K562 (cell line): ENCODE measurements at regions not wholly inside any gene's neighbourhood (a gene's known extent, or its start where the extent isn't known, plus 50 kb on each side); places are given as distances from the start of the nearest gene placed in this dataset.

Experiments used
- ATAC-seq: fragments of 200-7000 bp; cut with Tn5 transposase; 3 replicates; pipeline ENCODE4 v1.9.1; 2020; ENCODE audit warnings: moderate library complexity
- BruUV-seq: library from RNA; stranded (reverse); fragments of 400-500 nt; replicated peaks from 2 replicates; lab custom pipeline; 2021; lab: Mats Ljungman, UMichigan
- CTCF ChIA-PET: fragments of 300-600 bp; formaldehyde crosslinking; extraction: SDS; loops from one replicate; lab custom pipeline; 2021; ENCODE audit warnings: low intra/inter-chr PET ratio; lab: Yijun Ruan, JAX
- POLR2A ChIA-PET: fragments of 300-600, 350-650 bp; sonication (Branson Sonifier 250); formaldehyde crosslinking; extraction: SDS; loops from one replicate; lab custom pipeline; 2021; ENCODE audit warnings: antibody characterized with exemption, inconsistent platforms; lab: Yijun Ruan, JAX
- DNase-seq, 4 experiments: peaks; one replicate each; pipeline versions ENCODE4 v3.0.0 to v3.0.0-alpha.2; 2011 to 2018; ENCODE audit warnings: low spot score in 3 of 4, mixed read lengths in 3 of 4; ENCODE audit errors: extremely low read depth in 1 of 4
- FAIRE-seq: peaks from 2 replicates; lab custom pipeline; 2011; peaks lifted over from hg19 to GRCh38; lab: Jason Lieb, UNC
- H2AFZ ChIP-seq: 2 replicates; pipeline ENCODE4 v1.6.0; 2011; ENCODE audit warnings: low read depth, low read length, control low read depth, inconsistent platforms
- H3K27ac ChIP-seq: fragments of 200-600 bp; 3 replicates; pipeline ENCODE4 v1.8.0; 2011; ENCODE audit warnings: low read depth, mild to moderate bottlenecking, control low read depth, inconsistent platforms, low read length, moderate library complexity, mixed read lengths; ENCODE audit errors: extremely low read depth
- H3K27me3 ChIP-seq, 2 experiments: fragments of 300-600 bp in 1 of 2; 2 replicates in 1 of 2; 3 replicates in 1 of 2; pipeline versions ENCODE4 v1.6.0 to v1.8.0; 2011; ENCODE audit warnings: inconsistent platforms in 2 of 2, low read length in 2 of 2, mild to moderate bottlenecking in 1 of 2, mixed read lengths in 1 of 2, moderate library complexity in 1 of 2; ENCODE audit not compliant: control insufficient read depth in 2 of 2, insufficient read depth in 2 of 2
- H3K36me3 ChIP-seq: fragments of 300-600 bp; 3 replicates; pipeline ENCODE4 v1.8.0; 2011; ENCODE audit warnings: mild to moderate bottlenecking, low read length, inconsistent platforms; ENCODE audit not compliant: control insufficient read depth, insufficient read depth
- H3K4me1 ChIP-seq, 2 experiments: fragments of 200-600 bp in 1 of 2; replicated peaks in 1 of 2; 2 replicates in 1 of 2; 3 replicates in 1 of 2; pipeline versions ENCODE4 v1.5.1 to v1.8.0; 2011; ENCODE audit warnings: inconsistent platforms in 2 of 2, low read length in 2 of 2, mild to moderate bottlenecking in 1 of 2, mixed read lengths in 1 of 2, moderate library complexity in 1 of 2; ENCODE audit not compliant: control insufficient read depth in 2 of 2, insufficient read depth in 2 of 2
- H3K4me2 ChIP-seq: 2 replicates; pipeline ENCODE4 v1.6.1; 2011; ENCODE audit warnings: low read length, control low read depth, inconsistent platforms, mixed read lengths; ENCODE audit not compliant: insufficient read depth
- H3K4me3 ChIP-seq: fragments of 200-600 bp; sonication (generic), shearing (Covaris generic); 2 replicates; pipeline ENCODE4 v1.5.1; 2016; ENCODE audit warnings: control low read depth, inconsistent platforms
- H3K79me2 ChIP-seq: fragments of 200-600 bp; 3 replicates; pipeline ENCODE4 v1.8.0; 2011; ENCODE audit warnings: low read length, inconsistent platforms; ENCODE audit not compliant: control insufficient read depth, insufficient read depth
- H3K9ac ChIP-seq, 2 experiments: 2 replicates each; pipeline versions ENCODE4 v1.6.0 to v1.6.1; 2011; ENCODE audit warnings: low read depth in 2 of 2, low read length in 2 of 2, control low read depth in 1 of 2, inconsistent platforms in 1 of 2, mild to moderate bottlenecking in 1 of 2, mixed read lengths in 1 of 2; ENCODE audit not compliant: insufficient read depth in 1 of 2
- H3K9me1 ChIP-seq: one replicate; pipeline ENCODE4 v1.6.0; 2011; ENCODE audit warnings: inconsistent platforms, mild to moderate bottlenecking, low read length, moderate library complexity; ENCODE audit not compliant: control insufficient read depth, insufficient read depth
- H3K9me3 ChIP-seq: replicated peaks from 2 replicates; pipeline ENCODE4 v1.5.1; 2011; ENCODE audit warnings: low read depth, low read length, inconsistent platforms; ENCODE audit not compliant: control insufficient read depth, insufficient read depth
- H4K20me1 ChIP-seq: replicated peaks from 2 replicates; pipeline ENCODE4 v1.6.1; 2011; ENCODE audit warnings: low read length, inconsistent platforms, mixed read lengths; ENCODE audit not compliant: control insufficient read depth, insufficient read depth
- GTF2E2 ChIP-seq: fragments of 200-800 bp; sonication (Bioruptor generic); IDR thresholded peaks from 2 replicates; pipeline ENCODE4 v1.6.1; 2016; ENCODE audit warnings: missing genetic modification characterization, missing compliant biosample characterization
- RBM15 ChIP-seq: fragments of 200-400 bp; formaldehyde crosslinking; IDR thresholded peaks from 2 replicates; pipeline ENCODE4 v1.6.1; 2018; ENCODE audit warnings: mild to moderate bottlenecking, low read length, moderate library complexity; ENCODE audit not compliant: insufficient read depth
- SMARCA4 ChIP-seq: fragments of 450-650 bp; IDR thresholded peaks from 2 replicates; pipeline ENCODE4 v1.6.1; 2016
- WGBS: fragments of 100-300 bp; shearing (Covaris generic); methylation state at CpG from one replicate; pipeline ENCODE4 v1.1.6; 2016; ENCODE audit warnings: low coverage, mixed read lengths; ENCODE audit not compliant: insufficient coverage; ENCODE audit errors: missing lambda C conversion rate; 5-methylcytosine and 5-hydroxymethylcytosine counted together
- in situ Hi-C: fragments of 300-500 bp; cut with MboI; formaldehyde crosslinking; loops from 4 replicates; pipeline ENCODE4 v1.15.0; 2018; ENCODE audit warnings: inconsistent platforms, mixed read lengths
- intact Hi-C: fragments of 100-400 bp; cut with micrococcal nuclease; formaldehyde crosslinking; loops from 2 replicates; pipeline ENCODE4 v1.14.2; 2022
- TF ChIP-seq, protein P1 (sequence below), 2 experiments: IDR thresholded peaks; 2 replicates each; pipeline ENCODE4 v1.6.1; 2011; ENCODE audit warnings: borderline replicate concordance in 1 of 2, control low read depth in 1 of 2, low read depth in 1 of 2, low read length in 1 of 2, mild to moderate bottlenecking in 1 of 2, mixed read lengths in 1 of 2, moderate library complexity in 1 of 2; ENCODE audit not compliant: insufficient read depth in 1 of 2, insufficient read length in 1 of 2, poor library complexity in 1 of 2, severe bottlenecking in 1 of 2; ENCODE audit errors: extremely low read depth in 1 of 2

DNA sequence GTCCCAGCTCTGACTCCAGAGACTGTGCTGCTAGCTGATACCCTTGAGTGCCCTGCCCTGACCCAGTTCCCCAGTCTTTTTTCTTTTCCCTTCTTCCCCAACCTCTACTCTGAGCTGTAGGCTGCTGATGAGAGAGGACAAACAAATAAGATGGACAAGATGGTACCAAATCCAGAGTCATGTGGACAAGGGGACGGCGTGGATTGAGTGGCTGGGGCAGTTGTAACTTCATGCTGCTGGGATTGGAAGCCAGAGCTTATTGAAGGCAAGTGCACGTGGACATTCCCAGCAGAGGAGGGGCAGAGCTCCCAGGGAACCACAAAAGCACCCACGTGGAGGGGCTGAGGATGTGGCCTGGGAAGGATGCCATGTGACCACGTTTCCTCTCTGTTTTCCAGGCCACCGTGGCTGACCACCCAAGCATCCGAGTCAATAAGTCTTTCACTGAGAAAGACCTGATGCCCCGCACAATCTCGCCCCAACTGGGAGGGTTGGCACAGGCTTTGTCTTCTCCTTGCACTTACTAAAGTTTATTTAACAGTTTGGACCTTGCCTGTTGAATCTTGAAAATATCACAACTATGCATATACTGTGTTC is 323.3 kb upstream of the ZNF507 start:
- in situ Hi-C loops: no loop called here
- Histone ChIP-seq H3K9me1 (peaks cover 3% of the 10 kb centered on the region), H3K4me3 (no peak overlapping the region), H3K36me3 (no peaks in the 10 kb centered on the region)
- CTCF ChIA-PET: no interaction called here
- WGBS: 0% methylated on average over 7 of the region's 9 CpGs
- TF ChIP-seq RBM15: no peak
- TF ChIP-seq GTF2E2: no peak
- TF ChIP-seq SMARCA4: no peak
- TF ChIP-seq, protein P1, sequence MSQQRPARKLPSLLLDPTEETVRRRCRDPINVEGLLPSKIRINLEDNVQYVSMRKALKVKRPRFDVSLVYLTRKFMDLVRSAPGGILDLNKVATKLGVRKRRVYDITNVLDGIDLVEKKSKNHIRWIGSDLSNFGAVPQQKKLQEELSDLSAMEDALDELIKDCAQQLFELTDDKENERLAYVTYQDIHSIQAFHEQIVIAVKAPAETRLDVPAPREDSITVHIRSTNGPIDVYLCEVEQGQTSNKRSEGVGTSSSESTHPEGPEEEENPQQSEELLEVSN (IDR thresholded peaks at IDR 0.05; ENCODE audit: borderline replicate concordance in 1 of 2, extremely low read depth in 1 of 2, insufficient read depth in 1 of 2, insufficient read length in 1 of 2, low read depth in 1 of 2, low read length in 1 of 2, poor library complexity in 1 of 2, severe bottlenecking in 1 of 2): no peak
- TF ChIP-seq, all 486 proteins: peak for 0
- H3K9me3 ChIP-seq: no peaks in the 10 kb centered on the region
- H4K20me1 ChIP-seq: no peaks in the 10 kb centered on the region
- peaks cover 0 to 7% of the 10 kb centered on the region in 2 experiments; a peak in 1 of 5 replicates for H3K27me3 ChIP-seq
- ATAC-seq (no peak), DNase-seq (no peak), FAIRE-seq (no peak)
- H3K79me2 ChIP-seq: no peaks in the 10 kb centered on the region
- H3K4me1 ChIP-seq: no peaks in the 10 kb centered on the region
- intact Hi-C loops: no loop called here
- no peak overlapping the region for H3K27ac ChIP-seq
- H3K4me2 ChIP-seq: no peak overlapping the region
- no peak overlapping the region for H3K9ac ChIP-seq
- POLR2A ChIA-PET: interaction anchor here (0.5 kb wide), 1 partner anchor 218 kb away, joined by 3 read pairs; no protein-coding TSS in a partner anchor
- BruUV-seq: no TSS peak
- no peak overlapping the region for H2AFZ ChIP-seq
